ENCODE measurements at regions not wholly inside any gene's neighbourhood (a gene's known extent, or its start where the extent isn't known, plus 50 kb on each side); places are given as distances from the start of the nearest gene placed in this dataset.
"Not testable (repeated sequence)": the region's sequence is repeated elsewhere in the genome, so short reads cannot be mapped to it uniquely, and the experiment has no call there.

GRCh38 chr14:105739331-105740102 lies 213.1 kb downstream of the TMEM121 start:
- no peak for ATAC-seq

- not testable (repeated sequence) for ATAC-seq
Measured at GRCh38 chr14:105740272-105740671, 213.9 kb downstream of the TMEM121 start.

GRCh38 chr14:105740961-105741360 lies 214.6 kb downstream of the TMEM121 start:
- ATAC-seq = not testable (repeated sequence)

- not testable (repeated sequence) for ATAC-seq
Measured at GRCh38 chr14:105741707-105742530, 215.5 kb downstream of the TMEM121 start.

GRCh38 chr14:105742531-105742848 lies 216.1 kb downstream of the TMEM121 start:
- ATAC-seq = no peak

- peak; percentile 41 for ATAC-seq
Measured at GRCh38 chr14:105742904-105743701, 216.7 kb downstream of the TMEM121 start.

GRCh38 chr14:105744213-105744787 lies 217.9 kb downstream of the TMEM121 start:
- ATAC-seq = not testable (repeated sequence)

- ATAC-seq = no peak
Measured at GRCh38 chr14:105745433-105746123, 219.2 kb downstream of the TMEM121 start.

GRCh38 chr14:105746124-105746514 lies 219.7 kb downstream of the TMEM121 start:
- ATAC-seq = no peak

- peak; percentile 24 for ATAC-seq
Measured at GRCh38 chr14:105746800-105747502, 220.6 kb downstream of the TMEM121 start.

- ATAC-seq = peak; percentile 10
Measured at GRCh38 chr14:105747503-105748203, 221.3 kb downstream of the TMEM121 start.

- peak; percentile 46 for ATAC-seq
Measured at GRCh38 chr14:105748204-105748578, 221.8 kb downstream of the TMEM121 start.

- ATAC-seq = not testable (repeated sequence)
Measured at GRCh38 chr14:105748710-105749109, 222.3 kb downstream of the TMEM121 start.

GRCh38 chr14:105749870-105750541 lies 223.6 kb downstream of the TMEM121 start:
- not testable (repeated sequence) for ATAC-seq

GRCh38 chr14:105751291-105751751 lies 224.9 kb downstream of the TMEM121 start:
- ATAC-seq = not testable (repeated sequence)

- not testable (repeated sequence) for ATAC-seq
Measured at GRCh38 chr14:105752420-105752819, 226.0 kb downstream of the TMEM121 start.

GRCh38 chr14:105760691-105761344 lies 234.4 kb downstream of the TMEM121 start:
- ATAC-seq = peak; percentile 46

- ATAC-seq = peak; percentile 13
Measured at GRCh38 chr14:105761345-105761740, 235.0 kb downstream of the TMEM121 start.

- ATAC-seq = peak; percentile 44
Measured at GRCh38 chr14:105761842-105762241, 235.5 kb downstream of the TMEM121 start.
